Stimulated activated CD4-positive, alpha-beta T cell treated with anti-CD3 and anti-CD28 coated beads, Interleukin-1b, Interleukin-23, amount 100 ng/mL, for 4 hours (primary cell): ENCODE measurements at regions not wholly inside any gene's neighbourhood (a gene's known extent, or its start where the extent isn't known, plus 50 kb on each side); places are given as distances from the start of the nearest gene placed in this dataset.
"Not testable (repeated sequence)": the region's sequence is repeated elsewhere in the genome, so short reads cannot be mapped to it uniquely, and the experiment has no call there.

ENCODE experiments used
- DNase-seq, 2 donors: peaks; one replicate each; pipeline ENCODE4 v3.0.0-alpha.2; 2020; ENCODE audit warnings: low read depth in 2 of 2

- DNase-seq = not testable (repeated sequence)
Measured at GRCh38 chr14:86905386-86905926, 1087.5 kb downstream of the GALC start.

- DNase-seq = no peak
Measured at GRCh38 chr14:86902176-86902950, 1090.6 kb downstream of the GALC start.

- no peak for DNase-seq
Measured at GRCh38 chr14:86897704-86898513, 1095.1 kb downstream of the GALC start.

GRCh38 chr14:86897224-86897623, 1095.8 kb downstream of the GALC start:
- no peak for DNase-seq

- DNase-seq = no peak
Measured at GRCh38 chr14:86896701-86897100, 1096.3 kb downstream of the GALC start.

- DNase-seq = no peak
Measured at GRCh38 chr14:86892152-86892956, 1100.6 kb downstream of the GALC start.

GRCh38 chr14:86885280-86885679, 1107.7 kb downstream of the GALC start:
- DNase-seq = no peak

GRCh38 chr14:86884498-86884897, 1108.5 kb downstream of the GALC start:
- DNase-seq = no peak

- no peak for DNase-seq
Measured at GRCh38 chr14:86882818-86883217, 1110.2 kb downstream of the GALC start.

GRCh38 chr14:86865934-86866333, 1127.0 kb downstream of the GALC start:
- DNase-seq = no peak

GRCh38 chr14:86858591-86858990, 1134.4 kb downstream of the GALC start:
- DNase-seq = no peak

GRCh38 chr14:86858031-86858430, 1135.0 kb downstream of the GALC start:
- DNase-seq = no peak

- DNase-seq = no peak
Measured at GRCh38 chr14:86852530-86852929, 1140.5 kb downstream of the GALC start.

GRCh38 chr14:86847140-86847539, 1145.8 kb downstream of the GALC start:
- DNase-seq = no peak

- no peak for DNase-seq
Measured at GRCh38 chr14:86838363-86838762, 1154.6 kb downstream of the GALC start.

GRCh38 chr14:86826661-86827060, 1166.3 kb downstream of the GALC start:
- no peak for DNase-seq

- no peak for DNase-seq
Measured at GRCh38 chr14:86824167-86824566, 1168.8 kb downstream of the GALC start.

- no peak for DNase-seq
Measured at GRCh38 chr14:86823581-86823980, 1169.4 kb downstream of the GALC start.

GRCh38 chr14:86815341-86815740, 1177.6 kb downstream of the GALC start:
- no peak for DNase-seq

GRCh38 chr14:86802726-86803125, 1190.3 kb downstream of the GALC start:
- no peak for DNase-seq

GRCh38 chr14:86799244-86799647, 1193.7 kb downstream of the GALC start:
- no peak for DNase-seq

GRCh38 chr14:86798330-86798729, 1194.7 kb downstream of the GALC start:
- DNase-seq = no peak
